Inflammatory macrophage (primary cell): ENCODE measurements at regions not wholly inside any gene's neighbourhood (a gene's known extent, or its start where the extent isn't known, plus 50 kb on each side); places are given as distances from the start of the nearest gene placed in this dataset.

ENCODE experiments used
- DNase-seq, 2 donors: peaks; one replicate each; pipeline ENCODE4 v3.0.0-alpha.2; 2020 to 2022

- no peak for DNase-seq
These were observed 286.8 kb upstream of the ANO3 start for GRCh38 chr11:26045082-26045481.

GRCh38 chr11:26048271-26048670, 283.7 kb upstream of the ANO3 start:
- DNase-seq: no peak

GRCh38 chr11:26053966-26054365, 278.0 kb upstream of the ANO3 start:
- DNase-seq: no peak

GRCh38 chr11:26062660-26063059, 269.3 kb upstream of the ANO3 start:
- DNase-seq: no peak

- no peak for DNase-seq
These were observed 268.0 kb upstream of the ANO3 start for GRCh38 chr11:26063915-26064314.

- DNase-seq: no peak
These were observed 266.0 kb upstream of the ANO3 start for GRCh38 chr11:26065944-26066343.

GRCh38 chr11:26070714-26071380, 261.1 kb upstream of the ANO3 start:
- no peak for DNase-seq

GRCh38 chr11:26072614-26073153, 259.2 kb upstream of the ANO3 start:
- no peak for DNase-seq

GRCh38 chr11:26073646-26074045, 258.3 kb upstream of the ANO3 start:
- no peak for DNase-seq

GRCh38 chr11:26076233-26076990, 255.5 kb upstream of the ANO3 start:
- no peak for DNase-seq

- no peak for DNase-seq
These were observed 253.6 kb upstream of the ANO3 start for GRCh38 chr11:26078231-26078821.

GRCh38 chr11:26084313-26084712, 247.6 kb upstream of the ANO3 start:
- no peak for DNase-seq

GRCh38 chr11:26086028-26086427, 245.9 kb upstream of the ANO3 start:
- no peak for DNase-seq

- no peak for DNase-seq
These were observed 244.6 kb upstream of the ANO3 start for GRCh38 chr11:26087120-26087935.

GRCh38 chr11:26088391-26088790, 243.5 kb upstream of the ANO3 start:
- no peak for DNase-seq

GRCh38 chr11:26090651-26091050, 241.3 kb upstream of the ANO3 start:
- DNase-seq: no peak

- DNase-seq: no peak
These were observed 238.7 kb upstream of the ANO3 start for GRCh38 chr11:26093206-26093605.

GRCh38 chr11:26095340-26095739, 236.6 kb upstream of the ANO3 start:
- no peak for DNase-seq

GRCh38 chr11:26096451-26096850, 235.5 kb upstream of the ANO3 start:
- no peak for DNase-seq

GRCh38 chr11:26102325-26102724, 229.6 kb upstream of the ANO3 start:
- no peak for DNase-seq

GRCh38 chr11:26105762-26106423, 226.0 kb upstream of the ANO3 start:
- DNase-seq: no peak

GRCh38 chr11:26106726-26107125, 225.2 kb upstream of the ANO3 start:
- DNase-seq: no peak
